Femur (tissue), 1 donor: ENCODE measurements at regions not wholly inside any gene's neighbourhood (a gene's known extent, or its start where the extent isn't known, plus 50 kb on each side); places are given as distances from the start of the nearest gene placed in this dataset.
A peak's percentile ranks its signal among the peaks of the same experiment; 100 is the strongest.

Experiments used
- DNase-seq: peaks from one replicate; pipeline ENCODE4 v3.0.0-alpha.2; 2017

GRCh38 chr14:53510281-53510912 lies 357.3 kb upstream of the DDHD1 start:
- no peak for DNase-seq

DNA sequence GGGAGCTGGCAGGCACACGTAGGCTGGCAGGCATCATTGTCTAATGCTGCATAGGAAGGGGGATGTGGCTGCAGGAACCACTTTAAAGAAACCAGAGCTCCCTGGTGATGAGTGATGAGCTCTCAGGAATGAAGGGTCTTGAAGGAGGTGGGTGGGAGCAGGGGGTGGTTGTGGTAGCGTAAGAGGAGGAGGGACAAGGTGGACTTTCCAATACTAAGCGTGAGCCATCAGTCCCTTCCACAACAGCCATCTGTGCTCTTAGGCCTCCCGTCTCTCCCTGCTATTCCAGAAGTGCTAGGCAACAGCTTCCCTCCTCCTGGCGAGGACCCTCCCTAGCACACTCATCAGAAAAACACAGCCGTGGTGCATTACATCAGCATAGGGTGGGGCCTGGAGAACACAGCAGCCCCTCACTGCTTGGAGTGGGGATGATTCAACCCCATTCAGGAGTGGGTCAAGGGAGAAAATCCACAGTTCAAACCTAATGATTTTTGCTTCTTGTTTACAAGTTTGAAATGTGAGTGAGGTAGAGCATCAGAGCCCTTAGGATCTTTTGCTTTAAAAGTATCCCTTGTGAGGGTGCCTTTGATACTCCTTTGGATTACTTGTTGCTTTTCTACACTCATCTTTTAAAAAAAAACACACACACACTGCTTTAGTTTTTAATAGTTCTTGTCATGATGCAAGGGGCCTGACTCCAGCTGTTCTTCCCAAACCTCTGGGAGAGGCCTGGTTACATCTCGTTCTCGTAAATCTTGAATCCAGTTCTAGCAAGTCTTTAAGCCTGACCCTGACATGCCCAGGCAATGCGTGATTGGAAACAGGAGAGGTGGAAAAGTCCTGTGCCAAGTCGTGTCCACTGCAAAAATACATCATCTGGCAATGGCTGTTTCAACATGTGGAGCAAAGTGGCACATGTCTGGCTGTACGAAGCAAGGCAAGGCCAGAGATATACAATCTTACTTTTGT lies 356.4 kb upstream of the DDHD1 start:
- peak; percentile 84 for DNase-seq

DNA sequence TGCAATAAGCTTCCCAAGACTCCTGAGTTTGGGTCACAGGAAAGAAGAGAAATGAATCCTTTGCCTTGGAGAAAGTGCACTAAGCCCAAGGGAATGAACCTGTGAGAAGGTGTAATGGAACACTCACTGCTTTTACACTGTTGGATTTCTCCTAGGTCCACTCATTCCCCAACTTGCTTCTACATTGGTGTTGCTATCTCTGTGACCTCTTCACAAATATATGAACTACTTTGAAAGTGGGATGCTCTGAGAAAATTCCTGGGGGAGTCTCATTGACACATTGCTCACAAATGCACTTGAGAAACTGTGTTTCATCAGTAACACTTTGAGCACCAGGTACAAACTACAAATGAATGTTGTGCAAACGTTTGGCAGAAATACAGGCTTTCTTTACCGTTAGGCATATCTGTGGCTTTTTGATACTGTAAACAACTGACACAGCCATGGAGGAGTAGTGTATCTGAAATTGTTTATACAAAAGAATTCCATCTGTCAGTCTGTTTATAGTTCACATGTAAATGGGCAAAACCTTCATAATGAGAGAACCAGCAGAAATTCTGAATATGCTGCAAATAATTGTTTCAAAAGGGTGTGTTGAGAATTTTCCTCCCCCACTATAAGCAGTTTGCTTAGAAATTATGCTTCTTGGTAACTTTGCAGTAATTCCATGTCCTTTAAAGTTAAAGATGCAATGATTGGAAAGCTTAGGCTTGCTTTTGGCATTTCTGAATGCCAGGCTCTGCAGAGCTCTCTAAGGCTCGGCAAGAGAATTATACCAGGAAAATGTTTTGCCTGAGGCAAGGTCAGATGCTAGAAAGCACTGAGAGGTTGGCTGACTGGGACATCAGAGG lies 348.5 kb upstream of the DDHD1 start:
- DNase-seq = no peak

- no peak for DNase-seq
Observed at GRCh38 chr14:53500191-53500590, 347.1 kb upstream of the DDHD1 start.

DNA sequence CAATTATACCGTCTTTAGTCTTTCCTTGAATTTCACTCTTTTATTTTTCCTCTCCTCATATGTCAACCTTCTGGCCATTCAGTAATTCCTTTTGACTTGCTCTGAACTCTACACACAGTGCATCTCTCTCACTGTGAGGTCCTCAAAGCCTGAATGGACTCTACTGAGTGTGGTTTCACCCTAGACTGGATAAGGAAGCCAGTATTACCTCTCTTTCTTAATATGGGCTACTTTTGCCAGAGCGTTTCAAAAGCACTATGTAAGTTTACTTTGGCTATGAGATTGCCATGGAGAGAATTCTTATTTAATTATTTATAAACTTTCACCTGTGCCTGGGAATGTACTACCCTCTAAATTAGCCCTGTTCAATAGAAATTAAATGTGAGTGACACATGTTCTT lies 343.5 kb upstream of the DDHD1 start:
- DNase-seq = no peak

- DNase-seq = no peak
Observed at GRCh38 chr14:53495846-53496343, 342.8 kb upstream of the DDHD1 start.

- DNase-seq = no peak
Observed at GRCh38 chr14:53494587-53494986, 341.5 kb upstream of the DDHD1 start.

DNA sequence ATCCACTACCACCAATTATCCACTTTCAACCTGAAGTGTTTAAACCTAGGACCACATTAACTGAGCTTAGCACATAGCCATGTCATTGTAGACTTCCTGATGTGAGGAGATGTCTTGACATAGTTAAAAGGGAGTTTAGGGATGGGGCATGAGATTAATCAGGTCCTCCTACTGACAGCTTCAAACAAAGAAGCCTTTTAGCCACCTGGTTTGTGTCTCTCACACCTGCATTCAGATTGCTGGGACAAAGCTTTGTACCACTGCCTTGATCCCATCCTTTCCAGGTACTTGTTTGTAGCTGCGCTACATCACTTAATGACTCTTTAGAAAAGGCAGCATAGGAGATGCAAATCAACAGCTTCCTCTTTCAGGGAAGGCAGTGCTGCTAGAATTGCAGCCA lies 340.7 kb upstream of the DDHD1 start:
- no peak for DNase-seq

GRCh38 chr14:53493320-53493719 lies 340.2 kb upstream of the DDHD1 start:
- no peak for DNase-seq

DNA sequence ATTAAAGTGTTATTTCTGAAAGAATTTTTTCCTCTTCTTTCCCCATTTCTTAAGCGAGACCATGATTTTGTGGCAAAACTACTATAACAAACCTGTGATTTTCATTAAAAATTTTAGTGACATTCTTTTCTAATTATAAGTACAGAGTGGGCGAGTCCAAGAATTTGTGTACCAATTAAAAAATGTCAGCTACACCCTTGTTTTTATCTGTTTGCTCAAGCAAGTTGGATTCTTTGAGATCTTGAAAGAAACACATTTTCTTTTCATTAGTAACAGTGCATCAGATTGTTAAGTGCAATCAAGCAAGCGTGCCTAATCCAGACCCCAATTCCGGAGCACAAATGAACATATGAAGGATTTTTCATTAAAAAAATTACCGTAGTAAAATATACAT lies 338.8 kb upstream of the DDHD1 start:
- DNase-seq = no peak

DNA sequence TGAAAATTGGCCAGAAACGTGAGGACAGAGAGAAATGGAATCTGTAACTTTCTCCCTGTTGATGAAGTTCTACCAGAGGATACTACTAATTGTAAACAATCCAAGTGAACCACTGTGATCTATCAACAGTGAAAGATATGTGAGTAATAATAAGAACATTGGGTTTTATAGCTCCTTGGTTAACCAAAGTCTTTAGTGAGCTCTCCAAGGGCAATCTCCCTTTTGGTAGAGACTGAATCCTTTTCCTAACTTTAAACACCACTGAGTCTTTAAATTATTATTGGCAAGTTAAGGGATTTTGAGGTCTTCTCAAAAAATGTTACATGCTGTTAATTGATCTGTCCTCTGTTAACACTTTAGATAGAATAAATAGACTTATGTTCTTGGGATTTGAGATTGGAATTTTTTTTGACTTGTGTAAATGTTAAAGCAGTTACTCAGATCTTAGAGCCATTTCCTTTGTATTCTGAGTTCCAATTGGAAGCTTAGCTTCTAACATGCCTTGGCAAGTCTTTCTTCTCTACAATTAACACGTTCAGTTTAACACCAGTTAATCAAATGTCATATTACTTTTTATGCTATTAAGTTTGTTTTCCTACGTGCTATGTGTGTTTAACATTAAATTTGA lies 338.2 kb upstream of the DDHD1 start:
- no peak for DNase-seq

GRCh38 chr14:53478174-53478573 lies 325.1 kb upstream of the DDHD1 start:
- no peak for DNase-seq

- DNase-seq = no peak
Observed at GRCh38 chr14:53473480-53473879, 320.4 kb upstream of the DDHD1 start.

DNA sequence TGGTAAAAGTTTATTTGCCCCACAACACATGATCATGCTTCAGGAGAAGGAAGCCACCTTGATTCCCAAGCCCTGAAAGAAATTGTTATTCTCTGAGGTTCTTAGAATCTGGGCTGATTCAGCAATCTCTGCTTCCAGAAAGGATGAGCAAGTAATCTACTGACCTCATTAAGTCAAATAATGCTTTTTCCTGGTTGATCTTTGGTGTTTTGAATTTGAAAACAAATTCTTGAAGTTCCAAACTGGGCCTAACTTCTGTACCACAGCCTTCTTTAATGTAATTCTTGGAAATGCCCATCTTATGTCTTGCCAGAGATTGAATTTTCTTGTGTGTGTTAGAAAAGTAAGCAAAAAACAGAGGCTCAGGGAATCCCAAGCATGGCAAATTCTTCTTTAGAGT lies 319.2 kb upstream of the DDHD1 start:
- DNase-seq = no peak

DNA sequence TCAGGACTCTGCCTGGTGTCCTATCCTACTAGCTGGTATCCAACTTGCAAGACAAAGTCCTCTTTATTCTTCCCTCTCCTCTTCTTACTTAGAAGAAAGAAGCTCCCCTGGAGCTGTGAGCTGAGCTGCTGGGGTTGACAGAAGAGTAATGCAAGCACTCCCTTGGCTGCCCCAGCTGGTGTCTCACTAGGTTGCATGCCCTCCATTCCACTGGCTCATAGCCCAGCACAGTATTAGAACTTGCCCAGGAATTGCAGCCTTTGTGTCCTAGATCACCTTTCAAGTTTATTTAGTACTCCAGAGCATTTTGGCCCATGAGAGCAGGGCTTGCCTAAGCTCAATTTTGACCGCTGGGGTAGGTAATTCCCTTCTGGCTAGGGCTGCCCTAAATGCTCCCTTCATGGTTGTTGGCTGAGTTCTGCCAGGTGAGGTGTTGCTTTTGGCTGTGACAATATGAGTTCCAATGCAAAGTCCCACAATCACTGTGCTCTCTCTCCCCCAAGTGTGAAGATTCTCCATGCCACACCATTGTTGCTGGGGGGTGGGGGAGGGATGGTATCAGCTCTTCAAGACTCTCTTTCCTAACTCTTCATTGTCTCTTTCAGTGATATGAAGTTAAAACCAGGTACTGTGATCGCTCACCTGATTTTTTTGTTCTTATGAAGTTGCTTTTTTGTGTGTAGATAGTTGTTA lies 317.4 kb upstream of the DDHD1 start:
- peak; percentile 29 for DNase-seq

GRCh38 chr14:53468876-53469275 lies 315.8 kb upstream of the DDHD1 start:
- no peak for DNase-seq

DNA sequence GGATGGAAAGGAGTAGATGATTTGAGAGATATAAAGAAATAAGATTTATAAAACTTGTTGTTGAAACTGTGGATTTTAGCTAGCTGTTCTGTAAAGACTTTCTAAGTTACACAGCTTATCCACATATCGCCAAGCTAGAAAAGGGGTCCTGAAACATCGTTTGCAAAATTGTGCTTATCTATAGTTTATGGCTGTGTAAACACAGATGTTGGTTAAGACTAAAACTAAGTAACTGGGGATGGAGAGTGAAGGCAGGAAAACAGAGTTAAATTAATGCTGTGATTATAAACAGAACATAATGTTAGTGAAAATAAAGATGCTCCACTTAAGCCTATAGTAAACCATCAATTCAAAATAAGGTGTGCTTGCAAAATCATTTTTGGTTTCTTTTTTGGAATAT lies 311.3 kb upstream of the DDHD1 start:
- DNase-seq = no peak

DNA sequence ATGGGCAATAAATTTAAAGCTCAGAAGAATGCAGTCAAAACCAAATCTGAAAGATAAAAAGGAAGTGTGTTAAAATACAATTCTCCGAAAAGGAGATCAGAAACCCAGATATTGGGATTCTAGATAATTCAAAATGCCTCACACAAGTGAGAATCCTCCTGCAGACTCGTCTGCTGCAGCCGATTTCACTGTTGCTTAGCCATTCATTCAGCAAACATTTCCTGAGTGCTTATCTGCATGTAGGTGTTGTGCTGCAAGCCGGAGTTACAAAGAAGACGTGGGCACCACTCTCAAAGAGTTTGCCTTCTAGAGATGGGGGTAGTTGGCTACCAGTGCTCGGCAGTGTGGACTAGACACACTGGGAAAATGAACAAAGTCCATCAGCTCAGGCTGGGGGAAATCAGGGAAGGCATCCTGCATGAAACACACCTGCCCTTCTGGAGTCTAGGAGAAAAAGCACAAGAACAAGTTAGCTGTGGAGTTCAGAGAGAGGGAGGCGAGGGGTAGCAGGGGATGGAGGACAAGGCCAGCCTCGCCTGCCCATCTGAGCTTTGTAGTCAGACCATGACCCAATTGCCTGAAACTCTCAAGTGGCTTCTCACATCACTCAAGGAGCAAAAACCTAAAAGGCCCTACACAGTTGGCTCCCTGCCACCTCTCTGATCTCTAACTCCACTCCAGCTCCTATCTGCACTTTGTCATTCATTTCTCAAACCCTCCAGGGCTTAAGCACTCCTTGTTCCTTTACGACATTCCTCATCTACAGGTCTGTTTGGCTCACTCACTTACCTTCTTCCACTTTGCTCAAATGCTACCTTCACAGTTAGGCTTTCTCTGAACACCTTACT lies 310.0 kb upstream of the DDHD1 start:
- no peak for DNase-seq

DNA sequence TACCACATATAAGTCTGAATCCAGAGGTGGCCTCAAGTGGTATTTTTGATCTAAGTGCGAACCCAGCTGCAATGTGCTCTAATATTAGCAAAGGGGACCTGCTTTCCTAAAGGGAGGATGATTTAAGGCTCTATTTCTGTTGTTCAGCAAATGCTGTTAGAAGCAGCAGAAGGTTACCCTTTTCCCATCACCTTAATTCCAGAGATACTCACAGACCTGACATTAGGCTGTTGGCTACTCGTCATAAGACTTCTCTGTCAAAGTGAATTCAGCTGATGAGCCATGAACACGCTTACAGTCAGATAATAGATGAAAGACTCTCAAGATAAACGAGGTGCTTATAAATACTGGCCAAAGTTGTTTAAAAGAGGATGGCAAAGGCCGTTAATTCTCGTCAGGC lies 308.7 kb upstream of the DDHD1 start:
- DNase-seq = no peak

- DNase-seq = no peak
Observed at GRCh38 chr14:53460544-53460943, 307.4 kb upstream of the DDHD1 start.

DNA sequence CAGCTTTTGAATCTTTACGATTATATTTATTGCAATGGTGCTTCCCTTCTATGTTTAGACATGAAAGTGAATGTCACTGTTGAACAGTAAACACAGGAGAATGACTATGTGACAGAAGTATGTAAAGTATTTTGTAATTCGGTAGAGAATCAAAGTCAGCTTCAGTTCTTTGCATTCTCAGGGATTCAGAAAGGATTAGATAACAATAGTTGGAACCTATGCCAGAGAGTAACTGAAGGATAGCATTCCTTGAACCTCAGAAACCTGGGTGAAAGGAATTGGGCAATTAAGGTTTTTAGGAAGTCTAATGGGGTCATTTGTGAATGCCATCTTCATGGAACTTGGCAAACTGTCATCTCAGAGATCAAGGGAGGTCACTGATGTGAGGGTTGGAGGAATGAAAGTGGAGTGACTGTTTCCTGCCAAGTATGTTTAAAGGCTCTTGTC lies 305.3 kb upstream of the DDHD1 start:
- DNase-seq = no peak
